ENCODE measurements at regions not wholly inside any gene's neighbourhood (a gene's known extent, or its start where the extent isn't known, plus 50 kb on each side); places are given as distances from the start of the nearest gene placed in this dataset.
"Not testable (repeated sequence)": the region's sequence is repeated elsewhere in the genome, so short reads cannot be mapped to it uniquely, and the experiment has no call there.

DNA sequence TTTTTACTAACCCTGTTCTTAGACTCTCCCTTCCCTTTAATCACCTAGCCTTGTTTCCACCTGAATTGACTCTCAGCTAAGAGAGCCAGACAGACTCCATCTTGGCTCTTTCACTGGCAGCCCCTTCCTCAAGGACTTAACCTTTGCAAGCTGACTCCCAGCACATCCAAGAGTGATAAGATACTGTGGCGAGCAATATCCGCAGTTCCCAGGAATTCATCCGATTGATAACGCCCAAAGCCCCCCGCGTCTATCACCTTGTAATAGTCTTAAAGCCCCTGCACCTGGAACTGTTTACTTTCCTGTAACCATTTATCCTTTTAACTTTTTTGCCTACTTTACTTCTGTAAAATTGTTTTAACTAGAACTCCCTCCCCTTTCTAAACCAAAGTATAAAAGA is 191.4 kb upstream of the RTL1 start:
- not testable (repeated sequence) for TF ChIP-seq TAF1, POLR2A, SPI1 (IDR thresholded peaks at IDR 0.05; ENCODE audit: low read depth, low read length)
